Natural killer cell (primary cell): ENCODE measurements at regions not wholly inside any gene's neighbourhood (a gene's known extent, or its start where the extent isn't known, plus 50 kb on each side); places are given as distances from the start of the nearest gene placed in this dataset.

Experiments
- ATAC-seq, 3 donors: fragments of 150-1000 bp in 2 of 3; fragments of 200-7000 bp in 1 of 3; cut with Tn5 transposase; 1 replicate in 1 of 3; 2 replicates in 2 of 3; pipeline ENCODE4 v1.10.0; 2021; ENCODE audit warnings: mild to moderate bottlenecking in 2 of 3, moderate library complexity in 2 of 3
- DNase-seq, 2 donors: peaks; one replicate each; pipeline versions ENCODE4 v3.0.0 to v3.0.0-alpha.2; 2013 to 2021; ENCODE audit warnings: mixed read lengths in 1 of 2
- H3K27ac ChIP-seq: one replicate; pipeline ENCODE4 v1.5.1; 2013; ENCODE audit warnings: mild to moderate bottlenecking, low read length
- H3K27me3 ChIP-seq: one replicate; pipeline ENCODE4 v1.6.1; 2013; ENCODE audit warnings: low read length; ENCODE audit not compliant: control insufficient read depth, insufficient read depth
- H3K36me3 ChIP-seq: one replicate; pipeline ENCODE4 v1.6.1; 2013; ENCODE audit warnings: low read length; ENCODE audit not compliant: control insufficient read depth, insufficient read depth
- H3K4me1 ChIP-seq: one replicate; pipeline ENCODE4 v1.6.1; 2013; ENCODE audit warnings: low read length; ENCODE audit not compliant: control insufficient read depth, insufficient read depth
- H3K4me3 ChIP-seq: one replicate; pipeline ENCODE4 v1.5.1; 2013; ENCODE audit warnings: low read length
- H3K9me3 ChIP-seq: one replicate; pipeline ENCODE4 v1.6.1; 2013; ENCODE audit warnings: low read length; ENCODE audit not compliant: control insufficient read depth, insufficient read depth
- H3K27ac Mint-ChIP-seq, 2 donors: one replicate each; pipeline ENCODE4 v1.8.0; 2022; ENCODE audit warnings: mild to moderate bottlenecking in 2 of 2, mixed read lengths in 2 of 2, moderate library complexity in 1 of 2
- H3K27me3 Mint-ChIP-seq, 2 donors: one replicate each; pipeline ENCODE4 v1.8.0; 2022; ENCODE audit warnings: low read depth in 2 of 2, mixed read lengths in 2 of 2
- H3K36me3 Mint-ChIP-seq: one replicate; pipeline ENCODE4 v1.8.0; 2022; ENCODE audit warnings: mixed read lengths
- H3K4me1 Mint-ChIP-seq, 2 donors: one replicate each; pipeline ENCODE4 v1.8.0; 2022; ENCODE audit warnings: mixed read lengths in 2 of 2
- H3K4me3 Mint-ChIP-seq: one replicate; pipeline ENCODE4 v1.8.0; 2022; ENCODE audit warnings: mild to moderate bottlenecking, moderate library complexity, mixed read lengths
- H3K9me3 Mint-ChIP-seq, 2 donors: one replicate each; pipeline ENCODE4 v1.8.0; 2022; ENCODE audit warnings: mixed read lengths in 2 of 2
- CTCF ChIP-seq: fragments of 200-600 bp; IDR thresholded peaks from one replicate; pipeline ENCODE4 v1.8.0; 2022; ENCODE audit warnings: antibody characterized with exemption
- WGBS: methylation state at CpG from one replicate; pipeline ENCODE4 v1.1.7; 2013; ENCODE audit warnings: missing lambda C conversion rate; ENCODE audit not compliant: insufficient coverage; 5-methylcytosine and 5-hydroxymethylcytosine counted together
- intact Hi-C: fragments of 100-400 bp; cut with micrococcal nuclease; formaldehyde crosslinking; loops from one replicate; pipeline ENCODE4 v1.14.2; 2022

GRCh38 chr1:80282536-80282935 is 1276.0 kb upstream of the ADGRL4 start:
- no peaks in the 10 kb centered on the region for H3K36me3 ChIP-seq
- peaks cover 8% of the 10 kb centered on the region for H3K9me3 ChIP-seq
- H3K27me3 Mint-ChIP-seq, result no peaks in the 10 kb centered on the region
- H3K27me3 ChIP-seq, result no peaks in the 10 kb centered on the region
- H3K27ac Mint-ChIP-seq, result no peak overlapping the region
- no peaks in the 10 kb centered on the region for H3K4me1 Mint-ChIP-seq
- H3K4me3 Mint-ChIP-seq, result no peak overlapping the region
- no peak for TF ChIP-seq CTCF
- peaks cover 7% of the 10 kb centered on the region for H3K36me3 Mint-ChIP-seq
- 87% methylated on average over 4 of the region's 4 CpGs for WGBS
- peaks cover 13 to 20% of the 10 kb centered on the region in 2 donors for H3K9me3 Mint-ChIP-seq
- no peak overlapping the region for H3K4me3 ChIP-seq
- intact Hi-C loops, result no loop called here
- DNase-seq, result no peak
- no peak overlapping the region for H3K27ac ChIP-seq
- ATAC-seq, result no peak
- H3K4me1 ChIP-seq, result no peaks in the 10 kb centered on the region

- Mint-ChIP-seq H3K36me3 (no peaks in the 10 kb centered on the region), H3K9me3 (peaks cover 14 to 27% of the 10 kb centered on the region in 2 donors), H3K4me1 (no peaks in the 10 kb centered on the region), H3K4me3 (no peak overlapping the region), H3K27ac (no peak overlapping the region), H3K27me3 (no peaks in the 10 kb centered on the region)
- Histone ChIP-seq H3K36me3 (no peaks in the 10 kb centered on the region), H3K27ac (no peak overlapping the region), H3K27me3 (no peaks in the 10 kb centered on the region), H3K9me3 (peaks cover 12% of the 10 kb centered on the region), H3K4me1 (no peaks in the 10 kb centered on the region), H3K4me3 (no peak overlapping the region)
- intact Hi-C loops, result no loop called here
- no peak for TF ChIP-seq CTCF
- ATAC-seq (no peak), DNase-seq (no peak)
Measured at GRCh38 chr1:80278936-80279335, 1272.4 kb upstream of the ADGRL4 start.

- H3K9me3 ChIP-seq, result peaks cover 7% of the 10 kb centered on the region
- 90% methylated on average over 4 of the region's 4 CpGs for WGBS
- H3K4me3 Mint-ChIP-seq, result no peak overlapping the region
- no peaks in the 10 kb centered on the region for H3K27me3 ChIP-seq
- H3K9me3 Mint-ChIP-seq, result peaks cover 14 to 26% of the 10 kb centered on the region in 2 donors
- no peak overlapping the region for H3K27ac ChIP-seq
- ATAC-seq (no peak), DNase-seq (no peak)
- no peaks in the 10 kb centered on the region for H3K27me3 Mint-ChIP-seq
- no peaks in the 10 kb centered on the region for H3K36me3 ChIP-seq
- no peak for TF ChIP-seq CTCF
- intact Hi-C loops, result no loop called here
- no peak overlapping the region for H3K27ac Mint-ChIP-seq
- H3K4me3 ChIP-seq, result no peak overlapping the region
- H3K36me3 Mint-ChIP-seq, result peaks cover 8% of the 10 kb centered on the region
- no peaks in the 10 kb centered on the region for H3K4me1 ChIP-seq
- no peaks in the 10 kb centered on the region for H3K4me1 Mint-ChIP-seq
Measured at GRCh38 chr1:80274256-80274655, 1267.7 kb upstream of the ADGRL4 start.

- Histone ChIP-seq H3K36me3 (no peaks in the 10 kb centered on the region), H3K4me1 (no peaks in the 10 kb centered on the region), H3K27me3 (no peaks in the 10 kb centered on the region), H3K27ac (no peak overlapping the region), H3K9me3 (peaks cover 7% of the 10 kb centered on the region), H3K4me3 (no peak overlapping the region)
- intact Hi-C loops, result no loop called here
- ATAC-seq (no peak), DNase-seq (no peak)
- no peaks in the 10 kb centered on the region for H3K27me3 Mint-ChIP-seq
- no peak overlapping the region for H3K4me3 Mint-ChIP-seq
- H3K36me3 Mint-ChIP-seq, result peaks cover 8% of the 10 kb centered on the region
- TF ChIP-seq CTCF, result no peak
- H3K4me1 Mint-ChIP-seq, result no peaks in the 10 kb centered on the region
- H3K9me3 Mint-ChIP-seq, result peaks cover 17 to 34% of the 10 kb centered on the region in 2 donors
- H3K27ac Mint-ChIP-seq, result no peak overlapping the region
- 73% methylated on average over 2 of the region's 2 CpGs for WGBS
Measured at GRCh38 chr1:80272495-80272894, 1266.0 kb upstream of the ADGRL4 start.
